ENCODE measurements at regions not wholly inside any gene's neighbourhood (a gene's known extent, or its start where the extent isn't known, plus 50 kb on each side); places are given as distances from the start of the nearest gene placed in this dataset.

- no peak overlapping the region for H3K4me3 Mint-ChIP-seq
- no peaks in the 10 kb centered on the region for H3K36me3 Mint-ChIP-seq
- peaks cover 14% of the 10 kb centered on the region for H3K4me1 Mint-ChIP-seq
- H3K27me3 Mint-ChIP-seq (ENCODE audit: low read depth): peaks cover 5% of the 10 kb centered on the region; the same call in 1 of the 2 replicates
- POLR2A ChIA-PET: no interaction called here
- ATAC-seq (no peak), DNase-seq (ENCODE audit: low spot score) (no peak)
- H3K9me3 Mint-ChIP-seq: no peaks in the 10 kb centered on the region
- CTCF ChIA-PET: interaction anchor here (1.5 kb wide), 1 partner anchor 227 kb away, joined by 4 read pairs; no protein-coding TSS in a partner anchor
- TF ChIP-seq ZNF416 (CRISPR knock-in tag; IDR thresholded peaks at IDR 0.05) (no peak), FOXJ3 (CRISPR knock-in tag; IDR thresholded peaks at IDR 0.05; ENCODE audit: borderline replicate concordance) (no peak), NR3C1 (CRISPR knock-in tag; conservative IDR thresholded peaks at IDR 0.05; ENCODE audit: low read depth) (no peak), MXD4 (CRISPR knock-in tag; IDR thresholded peaks at IDR 0.05; ENCODE audit: borderline replicate concordance) (no peak), FOXP4 (CRISPR knock-in tag; IDR thresholded peaks at IDR 0.05) (no peak), ZNF121 (CRISPR knock-in tag; IDR thresholded peaks at IDR 0.05) (no peak), ZBTB21 (CRISPR knock-in tag; IDR thresholded peaks at IDR 0.05; ENCODE audit: borderline replicate concordance) (no peak), ZSCAN18 (CRISPR knock-in tag; IDR thresholded peaks at IDR 0.05) (no peak), GTF2I (CRISPR knock-in tag; conservative IDR thresholded peaks at IDR 0.05) (no peak), FOXK1 (CRISPR knock-in tag; IDR thresholded peaks at IDR 0.05) (no peak)
- TF ChIP-seq, protein P1, sequence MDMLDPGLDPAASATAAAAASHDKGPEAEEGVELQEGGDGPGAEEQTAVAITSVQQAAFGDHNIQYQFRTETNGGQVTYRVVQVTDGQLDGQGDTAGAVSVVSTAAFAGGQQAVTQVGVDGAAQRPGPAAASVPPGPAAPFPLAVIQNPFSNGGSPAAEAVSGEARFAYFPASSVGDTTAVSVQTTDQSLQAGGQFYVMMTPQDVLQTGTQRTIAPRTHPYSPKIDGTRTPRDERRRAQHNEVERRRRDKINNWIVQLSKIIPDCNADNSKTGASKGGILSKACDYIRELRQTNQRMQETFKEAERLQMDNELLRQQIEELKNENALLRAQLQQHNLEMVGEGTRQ (CRISPR knock-in tag; IDR thresholded peaks at IDR 0.05): no peak
- TF ChIP-seq, protein P2, sequence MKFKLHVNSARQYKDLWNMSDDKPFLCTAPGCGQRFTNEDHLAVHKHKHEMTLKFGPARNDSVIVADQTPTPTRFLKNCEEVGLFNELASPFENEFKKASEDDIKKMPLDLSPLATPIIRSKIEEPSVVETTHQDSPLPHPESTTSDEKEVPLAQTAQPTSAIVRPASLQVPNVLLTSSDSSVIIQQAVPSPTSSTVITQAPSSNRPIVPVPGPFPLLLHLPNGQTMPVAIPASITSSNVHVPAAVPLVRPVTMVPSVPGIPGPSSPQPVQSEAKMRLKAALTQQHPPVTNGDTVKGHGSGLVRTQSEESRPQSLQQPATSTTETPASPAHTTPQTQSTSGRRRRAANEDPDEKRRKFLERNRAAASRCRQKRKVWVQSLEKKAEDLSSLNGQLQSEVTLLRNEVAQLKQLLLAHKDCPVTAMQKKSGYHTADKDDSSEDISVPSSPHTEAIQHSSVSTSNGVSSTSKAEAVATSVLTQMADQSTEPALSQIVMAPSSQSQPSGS (CRISPR knock-in tag; IDR thresholded peaks at IDR 0.05; ENCODE audit: borderline replicate concordance, low read depth): no peak
- TF ChIP-seq, protein P3, sequence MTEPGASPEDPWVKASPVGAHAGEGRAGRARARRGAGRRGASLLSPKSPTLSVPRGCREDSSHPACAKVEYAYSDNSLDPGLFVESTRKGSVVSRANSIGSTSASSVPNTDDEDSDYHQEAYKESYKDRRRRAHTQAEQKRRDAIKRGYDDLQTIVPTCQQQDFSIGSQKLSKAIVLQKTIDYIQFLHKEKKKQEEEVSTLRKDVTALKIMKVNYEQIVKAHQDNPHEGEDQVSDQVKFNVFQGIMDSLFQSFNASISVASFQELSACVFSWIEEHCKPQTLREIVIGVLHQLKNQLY (CRISPR knock-in tag; IDR thresholded peaks at IDR 0.05): no peak
- TF ChIP-seq, protein P4, sequence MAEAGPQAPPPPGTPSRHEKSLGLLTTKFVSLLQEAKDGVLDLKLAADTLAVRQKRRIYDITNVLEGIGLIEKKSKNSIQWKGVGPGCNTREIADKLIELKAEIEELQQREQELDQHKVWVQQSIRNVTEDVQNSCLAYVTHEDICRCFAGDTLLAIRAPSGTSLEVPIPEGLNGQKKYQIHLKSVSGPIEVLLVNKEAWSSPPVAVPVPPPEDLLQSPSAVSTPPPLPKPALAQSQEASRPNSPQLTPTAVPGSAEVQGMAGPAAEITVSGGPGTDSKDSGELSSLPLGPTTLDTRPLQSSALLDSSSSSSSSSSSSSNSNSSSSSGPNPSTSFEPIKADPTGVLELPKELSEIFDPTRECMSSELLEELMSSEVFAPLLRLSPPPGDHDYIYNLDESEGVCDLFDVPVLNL (CRISPR knock-in tag; IDR thresholded peaks at IDR 0.05; ENCODE audit: borderline replicate concordance, low read depth): no peak
- TF ChIP-seq, protein P5, sequence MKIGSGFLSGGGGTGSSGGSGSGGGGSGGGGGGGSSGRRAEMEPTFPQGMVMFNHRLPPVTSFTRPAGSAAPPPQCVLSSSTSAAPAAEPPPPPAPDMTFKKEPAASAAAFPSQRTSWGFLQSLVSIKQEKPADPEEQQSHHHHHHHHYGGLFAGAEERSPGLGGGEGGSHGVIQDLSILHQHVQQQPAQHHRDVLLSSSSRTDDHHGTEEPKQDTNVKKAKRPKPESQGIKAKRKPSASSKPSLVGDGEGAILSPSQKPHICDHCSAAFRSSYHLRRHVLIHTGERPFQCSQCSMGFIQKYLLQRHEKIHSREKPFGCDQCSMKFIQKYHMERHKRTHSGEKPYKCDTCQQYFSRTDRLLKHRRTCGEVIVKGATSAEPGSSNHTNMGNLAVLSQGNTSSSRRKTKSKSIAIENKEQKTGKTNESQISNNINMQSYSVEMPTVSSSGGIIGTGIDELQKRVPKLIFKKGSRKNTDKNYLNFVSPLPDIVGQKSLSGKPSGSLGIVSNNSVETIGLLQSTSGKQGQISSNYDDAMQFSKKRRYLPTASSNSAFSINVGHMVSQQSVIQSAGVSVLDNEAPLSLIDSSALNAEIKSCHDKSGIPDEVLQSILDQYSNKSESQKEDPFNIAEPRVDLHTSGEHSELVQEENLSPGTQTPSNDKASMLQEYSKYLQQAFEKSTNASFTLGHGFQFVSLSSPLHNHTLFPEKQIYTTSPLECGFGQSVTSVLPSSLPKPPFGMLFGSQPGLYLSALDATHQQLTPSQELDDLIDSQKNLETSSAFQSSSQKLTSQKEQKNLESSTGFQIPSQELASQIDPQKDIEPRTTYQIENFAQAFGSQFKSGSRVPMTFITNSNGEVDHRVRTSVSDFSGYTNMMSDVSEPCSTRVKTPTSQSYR (CRISPR knock-in tag; IDR thresholded peaks at IDR 0.05): no peak
- no peak overlapping the region for H3K27ac Mint-ChIP-seq
These were observed 174.7 kb upstream of the B3GAT1 start for GRCh38 chr11:134586726-134587125.

All from WTC11 (cell line).